ENCODE measurements at regions not wholly inside any gene's neighbourhood (a gene's known extent, or its start where the extent isn't known, plus 50 kb on each side); places are given as distances from the start of the nearest gene placed in this dataset.

- no peak for TF ChIP-seq YY1 (IDR thresholded peaks at IDR 0.05; ENCODE audit: insufficient read depth, insufficient read length)
- TF ChIP-seq ZNF274 (IDR thresholded peaks at IDR 0.05; ENCODE audit: low read depth, low read length), result no peak
These were observed 392.4 kb upstream of the DCN start for GRCh38 chr12:91574975-91575374.
